Chondrocyte (in vitro differentiated cells): ENCODE measurements at regions not wholly inside any gene's neighbourhood (a gene's known extent, or its start where the extent isn't known, plus 50 kb on each side); places are given as distances from the start of the nearest gene placed in this dataset.
A peak's percentile ranks its signal among the peaks of the same experiment; 100 is the strongest.

ENCODE experiments used
- DNase-seq: peaks from one replicate; pipeline ENCODE4 v3.0.0; 2021; ENCODE audit warnings: mixed read lengths, low spot score
- H3K27ac Mint-ChIP-seq: one replicate; pipeline ENCODE4 v1.8.0; 2021; ENCODE audit warnings: mild to moderate bottlenecking, moderate library complexity, mixed read lengths; ENCODE audit not compliant: unreplicated experiment
- H3K27me3 Mint-ChIP-seq: 2 replicates; pipeline ENCODE4 v1.8.0; 2021; ENCODE audit warnings: low read depth, mixed read lengths
- H3K36me3 Mint-ChIP-seq: 2 replicates; pipeline ENCODE4 v1.8.0; 2021; ENCODE audit warnings: low read depth, mixed read lengths
- H3K4me1 Mint-ChIP-seq: 2 replicates; pipeline ENCODE4 v1.8.0; 2021; ENCODE audit warnings: low read depth, mild to moderate bottlenecking, mixed read lengths
- H3K4me3 Mint-ChIP-seq: one replicate; pipeline ENCODE4 v1.8.0; 2021; ENCODE audit warnings: mild to moderate bottlenecking, moderate library complexity, mixed read lengths; ENCODE audit not compliant: unreplicated experiment
- H3K9me3 Mint-ChIP-seq: 2 replicates; pipeline ENCODE4 v1.8.0; 2021; ENCODE audit warnings: low read depth, mixed read lengths
- CTCF ChIP-seq: fragments of 200-600 bp; sonication (generic); IDR thresholded peaks from 2 replicates; pipeline ENCODE4 v1.5.0; 2021; ENCODE audit warnings: antibody characterized with exemption, mild to moderate bottlenecking, moderate library complexity

DNA sequence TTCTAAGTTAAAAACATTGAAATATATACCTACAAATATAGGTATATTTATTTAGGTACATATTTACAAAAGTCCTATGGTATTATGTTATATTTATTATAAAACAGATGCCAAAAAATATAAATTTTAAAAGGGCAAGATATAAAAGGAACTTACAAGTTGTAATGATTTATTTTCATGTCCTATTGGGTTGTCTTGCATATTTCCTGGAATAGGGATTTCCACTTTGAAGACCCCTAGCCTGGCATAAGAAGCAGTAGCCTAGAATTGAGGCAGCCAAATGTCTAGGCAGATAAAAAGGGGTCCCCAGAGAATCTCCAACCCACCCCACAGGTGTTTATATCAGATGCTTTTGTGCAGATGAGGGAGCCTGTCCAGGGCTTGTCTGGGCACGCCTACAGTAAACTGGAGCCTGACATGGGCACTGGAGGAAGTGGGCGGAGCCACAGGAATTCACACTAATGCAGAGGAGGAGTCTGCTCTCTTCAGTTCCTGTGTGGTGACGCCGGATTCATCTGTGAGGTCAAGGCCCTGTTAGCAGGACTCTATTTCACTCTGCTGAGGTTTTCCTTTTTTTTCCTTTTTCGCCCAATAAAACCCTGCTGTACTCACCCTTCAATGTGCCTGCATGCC, 1088.9 kb upstream of the PIK3C3 start:
- Mint-ChIP-seq H3K9me3 (peaks cover 15% of the 10 kb centered on the region), H3K4me1 (peaks cover 45% of the 10 kb centered on the region), H3K27me3 (no peaks in the 10 kb centered on the region), H3K36me3 (peaks cover 3% of the 10 kb centered on the region), H3K4me3 (no peak overlapping the region), H3K27ac (no peak overlapping the region)
- no peak for DNase-seq
- TF ChIP-seq CTCF: no peak

DNA sequence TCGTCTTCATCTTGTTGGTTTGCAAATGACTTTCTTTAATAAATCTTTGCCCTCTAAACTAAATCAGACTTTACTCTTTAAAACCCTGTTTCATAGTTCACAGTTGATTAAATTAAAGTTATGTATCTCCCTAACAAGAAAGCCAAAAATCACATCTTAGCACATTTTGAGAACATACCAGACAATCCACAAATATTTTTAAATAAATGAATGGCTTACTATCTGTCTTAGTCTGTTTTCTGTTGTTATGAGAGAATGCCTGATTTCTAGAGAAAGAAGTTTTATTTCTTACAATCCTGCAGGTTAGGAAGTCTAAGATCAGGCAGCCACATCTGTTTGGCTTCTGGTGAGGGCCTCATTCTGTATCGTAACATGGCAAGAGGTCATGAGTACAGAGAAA, 1090.2 kb upstream of the PIK3C3 start:
- Mint-ChIP-seq H3K36me3 (peaks cover 3% of the 10 kb centered on the region), H3K4me3 (no peak overlapping the region), H3K27ac (peak overlapping the region; percentile 54), H3K9me3 (peaks cover 15% of the 10 kb centered on the region), H3K4me1 (peaks cover 45% of the 10 kb centered on the region), H3K27me3 (no peaks in the 10 kb centered on the region)
- no peak for DNase-seq
- TF ChIP-seq CTCF: no peak

- Mint-ChIP-seq H3K27me3 (no peaks in the 10 kb centered on the region), H3K36me3 (peaks cover 3% of the 10 kb centered on the region), H3K4me1 (peaks cover 37% of the 10 kb centered on the region), H3K27ac (no peak overlapping the region), H3K4me3 (no peak overlapping the region), H3K9me3 (peaks cover 15% of the 10 kb centered on the region)
- no peak for TF ChIP-seq CTCF
- no peak for DNase-seq
These were observed 1091.2 kb upstream of the PIK3C3 start for GRCh38 chr18:40863801-40864200.

- H3K36me3 Mint-ChIP-seq: no peaks in the 10 kb centered on the region
- H3K27ac Mint-ChIP-seq: no peak overlapping the region
- no peak overlapping the region for H3K4me3 Mint-ChIP-seq
- peaks cover 16% of the 10 kb centered on the region for H3K4me1 Mint-ChIP-seq
- H3K9me3 Mint-ChIP-seq: peaks cover 10% of the 10 kb centered on the region
- H3K27me3 Mint-ChIP-seq: no peaks in the 10 kb centered on the region
- TF ChIP-seq CTCF: no peak
- no peak for DNase-seq
These were observed 1094.8 kb upstream of the PIK3C3 start for GRCh38 chr18:40860189-40860588.

GRCh38 chr18:40855661-40856060, 1099.4 kb upstream of the PIK3C3 start:
- DNase-seq: no peak
- Mint-ChIP-seq H3K4me3 (no peak overlapping the region), H3K27me3 (peaks cover 2% of the 10 kb centered on the region), H3K4me1 (peaks cover 8% of the 10 kb centered on the region), H3K9me3 (no peaks in the 10 kb centered on the region), H3K27ac (no peak overlapping the region), H3K36me3 (no peaks in the 10 kb centered on the region)
- TF ChIP-seq CTCF: no peak
